Muscle of back (tissue), 3 donors: ENCODE measurements at regions not wholly inside any gene's neighbourhood (a gene's known extent, or its start where the extent isn't known, plus 50 kb on each side); places are given as distances from the start of the nearest gene placed in this dataset.

Source experiments
- DNase-seq, 3 donors: peaks; one replicate each; pipeline versions ENCODE4 v3.0.0 to v3.0.0-alpha.2; 2013

DNA sequence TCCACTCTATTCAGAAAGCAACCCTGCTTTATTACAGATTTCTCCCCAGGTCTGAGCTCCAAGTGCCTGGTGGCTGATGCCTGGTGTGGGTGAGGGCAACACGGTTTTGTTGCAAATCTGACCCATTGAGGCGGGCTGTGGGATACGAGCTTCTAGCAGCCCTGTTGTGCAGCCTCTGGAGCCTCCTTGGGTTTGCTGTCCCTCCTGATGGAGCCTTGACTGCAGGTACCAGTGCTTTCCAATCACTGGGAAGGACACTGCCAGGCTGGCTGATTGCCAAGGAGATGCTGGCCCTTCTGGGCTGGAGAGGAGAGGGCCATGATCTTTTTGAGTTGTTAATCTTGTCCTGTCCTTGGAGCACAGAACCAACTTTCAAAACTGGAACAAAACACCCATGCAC is 151.0 kb upstream of the RGMA start:
- DNase-seq, result no peak

DNA sequence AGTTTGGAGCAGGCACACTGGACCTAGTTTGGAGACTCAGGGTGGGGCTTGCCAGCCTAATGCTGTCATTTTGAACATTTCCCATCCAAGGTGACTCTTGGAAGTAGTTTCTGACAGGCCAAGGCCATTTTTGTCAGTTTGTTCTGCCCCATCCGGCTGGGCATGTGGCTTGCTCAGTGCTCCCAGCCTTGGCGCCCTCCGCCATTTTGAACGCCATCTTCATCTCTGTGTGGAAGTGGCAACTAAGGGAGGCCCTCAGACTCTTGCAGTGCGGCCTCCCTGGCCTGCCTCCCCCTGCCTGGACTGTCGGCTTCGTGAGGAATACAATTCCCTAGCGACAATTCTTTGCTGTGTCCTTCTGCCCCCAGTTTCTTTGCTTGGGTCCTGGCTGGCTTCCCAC is 150.6 kb upstream of the RGMA start:
- no peak for DNase-seq

DNA sequence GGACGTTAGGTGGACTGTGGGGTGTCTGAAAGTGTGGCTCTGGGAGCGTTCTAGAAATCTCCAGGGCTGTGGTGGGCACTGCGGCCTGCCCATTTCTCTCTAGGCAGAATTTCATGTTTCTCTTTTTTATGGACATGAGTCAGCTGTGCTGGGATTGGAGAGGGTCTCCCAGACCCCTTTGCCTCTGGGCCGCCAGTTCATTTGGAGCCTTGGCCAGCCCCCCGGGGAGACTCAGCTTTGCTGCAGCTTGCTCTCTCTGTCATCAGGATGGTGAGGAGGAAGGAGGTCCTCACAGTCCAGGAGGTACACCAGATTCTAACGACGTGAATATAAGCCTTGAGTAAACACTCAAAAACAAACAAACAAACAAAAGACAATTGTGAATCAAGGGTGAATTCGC is 149.6 kb upstream of the RGMA start:
- DNase-seq, result no peak

DNA sequence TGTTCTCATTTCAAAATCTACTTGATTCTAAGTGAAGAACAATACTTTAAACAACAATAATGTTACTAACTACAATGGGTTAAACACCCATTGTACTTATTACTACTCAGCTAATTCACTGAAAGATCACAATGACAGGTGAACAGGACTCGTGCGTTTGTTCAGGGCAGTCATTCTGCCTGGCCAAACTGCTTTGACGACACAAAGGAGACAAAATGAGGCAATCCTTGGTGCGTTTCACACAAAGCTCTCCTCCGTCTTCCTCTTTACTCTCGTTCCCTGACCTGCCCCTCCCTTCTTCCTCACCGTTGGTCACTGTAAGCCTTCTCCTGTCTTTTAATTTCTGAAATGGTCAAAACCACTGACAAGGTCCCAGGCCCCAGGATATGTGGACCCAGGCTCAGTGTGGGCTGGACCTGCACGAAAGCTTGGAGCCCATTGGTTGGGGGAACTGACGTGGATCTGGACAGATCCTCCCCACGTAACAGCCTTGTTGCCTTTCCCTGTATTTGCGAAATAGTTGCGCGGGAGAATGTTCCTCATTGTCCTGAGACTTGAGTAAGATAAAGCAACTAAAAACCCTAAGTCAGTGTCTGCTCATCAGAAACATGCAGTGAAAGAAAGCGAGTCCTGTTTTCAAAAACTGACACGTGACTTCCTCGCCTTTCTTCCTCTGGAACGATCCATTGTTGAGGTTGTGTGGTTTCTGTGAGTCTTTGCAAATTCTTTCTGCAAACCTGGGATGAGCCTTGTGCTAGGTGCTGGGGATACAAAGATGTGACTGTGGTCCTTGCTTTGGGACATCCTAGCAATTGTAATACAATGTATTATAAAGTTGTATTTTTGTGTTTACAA is 147.1 kb upstream of the RGMA start:
- DNase-seq, result peak in 1 of 3 donors; percentile 56

DNA sequence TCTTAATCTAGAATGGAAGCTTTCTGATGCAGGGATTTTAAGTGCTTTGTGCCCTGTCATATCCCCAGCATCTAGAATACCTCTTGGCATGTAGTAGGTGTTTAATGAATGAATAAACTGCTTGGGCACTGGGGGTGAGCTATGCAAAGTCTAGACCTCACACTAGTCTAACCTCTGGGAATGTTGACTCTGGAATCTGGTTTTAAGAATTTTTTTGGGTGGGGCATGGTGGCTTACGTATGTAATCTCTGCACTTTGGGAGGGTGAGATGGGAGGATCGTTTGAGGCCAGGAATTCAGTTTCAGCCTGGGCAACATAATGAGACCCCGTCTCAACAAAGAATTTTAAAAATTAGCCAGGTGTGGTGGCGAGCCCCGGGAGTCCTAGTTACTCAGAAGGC is 146.3 kb upstream of the RGMA start:
- DNase-seq, result no peak

DNA sequence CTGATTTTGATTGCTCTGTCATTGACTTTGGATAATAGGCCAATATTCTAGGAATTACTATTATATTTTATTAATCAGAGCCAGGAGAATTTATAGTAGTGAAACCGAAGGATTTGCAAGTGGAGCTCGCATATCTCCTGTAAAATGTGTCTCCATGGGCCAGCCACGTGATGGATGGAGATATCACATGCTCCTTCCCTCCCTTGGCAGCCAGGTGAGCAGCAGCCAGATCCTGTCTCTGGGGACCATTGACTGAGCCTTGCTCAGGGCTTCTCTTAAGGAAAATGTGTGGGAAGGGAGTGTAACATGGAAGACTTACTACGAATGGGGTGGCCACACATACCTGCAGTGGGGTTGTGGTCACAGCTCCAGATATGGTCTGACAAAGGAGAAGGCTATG is 144.7 kb upstream of the RGMA start:
- no peak for DNase-seq

DNA sequence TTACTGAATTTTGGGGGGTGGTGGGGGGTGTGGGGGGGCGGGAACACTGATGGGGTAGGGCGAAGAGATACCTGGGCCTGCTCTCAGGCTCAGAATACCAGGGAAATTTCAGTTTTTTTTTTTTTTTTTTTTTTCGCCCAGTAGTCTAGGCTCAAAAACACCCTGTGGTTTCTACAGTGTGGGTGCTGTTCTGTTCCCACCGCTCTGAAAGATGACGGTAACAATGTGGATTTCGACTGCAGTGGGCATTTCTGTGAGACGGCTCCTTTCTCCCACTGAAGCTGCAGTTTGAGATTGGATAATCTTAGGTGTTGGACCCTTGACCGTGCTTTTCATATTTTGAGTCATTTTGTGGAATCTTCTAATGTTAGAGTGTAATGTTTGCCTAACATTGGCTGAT is 143.8 kb upstream of the RGMA start:
- DNase-seq, result no peak

DNA sequence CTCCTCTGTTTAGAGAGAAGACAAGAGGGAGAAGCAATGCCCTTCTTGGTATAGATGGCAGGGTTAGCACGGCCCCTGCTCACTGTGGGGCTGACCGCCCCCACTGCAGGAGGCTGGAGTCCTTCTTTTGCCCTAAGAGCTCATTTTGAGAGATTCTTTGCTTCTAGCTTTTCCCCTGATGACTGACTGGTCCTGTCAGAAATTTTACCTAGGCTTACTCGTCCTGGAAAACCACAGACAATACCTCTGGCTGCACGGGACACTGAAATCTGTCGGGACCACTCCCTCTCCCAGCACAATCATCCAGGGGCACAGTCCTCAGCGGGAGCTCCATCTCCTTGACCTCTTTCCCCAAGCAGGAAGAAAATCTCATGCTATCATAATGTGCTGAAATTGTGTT is 143.0 kb upstream of the RGMA start:
- no peak for DNase-seq

DNA sequence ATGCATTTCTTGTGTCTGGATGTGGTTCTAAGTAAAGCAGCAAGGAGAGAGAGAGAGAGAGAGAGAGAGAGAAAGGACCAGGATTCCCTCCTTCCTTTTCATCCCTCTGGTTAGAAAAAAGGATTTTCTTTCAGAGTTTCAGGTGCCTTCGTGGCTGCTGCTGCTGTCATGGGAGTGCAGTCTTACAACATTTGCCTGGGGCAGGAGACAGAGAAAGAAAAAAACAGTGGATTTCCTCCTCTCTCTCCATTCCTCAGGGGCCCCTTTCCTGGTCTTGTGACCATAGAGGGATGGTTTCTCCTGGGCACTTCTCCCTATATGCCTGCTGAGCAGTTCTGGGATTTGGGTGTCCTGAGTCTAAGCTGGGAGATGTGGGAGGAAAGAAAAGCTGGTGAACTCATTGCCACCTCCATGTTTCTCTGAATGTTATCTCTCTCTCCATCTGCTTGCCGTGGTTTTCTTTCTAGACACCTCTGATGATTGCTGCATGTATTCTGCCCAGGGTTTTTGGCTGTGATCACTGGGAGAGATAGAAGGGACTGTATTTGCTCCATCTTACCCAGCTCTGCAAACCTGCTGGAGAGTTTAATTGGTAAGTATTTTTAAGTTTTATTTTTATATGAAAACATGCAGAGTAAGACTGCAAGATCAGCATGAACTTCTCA is 142.4 kb upstream of the RGMA start:
- no peak for DNase-seq

DNA sequence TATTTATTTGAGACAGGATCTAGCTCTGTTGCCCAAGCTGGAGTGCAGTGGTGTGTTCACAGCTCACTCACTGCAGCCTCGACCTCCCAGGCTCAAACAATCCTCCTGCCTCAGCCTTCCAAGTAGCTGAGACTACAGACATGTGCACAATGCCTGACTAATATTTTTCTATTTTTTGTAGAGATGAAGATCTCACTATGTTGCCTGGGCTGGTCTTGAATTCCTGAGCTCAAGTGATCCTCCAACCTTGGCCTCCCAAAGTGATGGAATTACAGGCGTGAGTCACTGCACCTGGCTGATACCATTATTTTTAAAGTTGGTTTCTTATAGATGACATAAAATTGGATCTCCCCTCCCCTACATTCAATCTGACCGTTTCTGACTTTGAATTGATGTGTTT is 139.5 kb upstream of the RGMA start:
- no peak for DNase-seq

DNA sequence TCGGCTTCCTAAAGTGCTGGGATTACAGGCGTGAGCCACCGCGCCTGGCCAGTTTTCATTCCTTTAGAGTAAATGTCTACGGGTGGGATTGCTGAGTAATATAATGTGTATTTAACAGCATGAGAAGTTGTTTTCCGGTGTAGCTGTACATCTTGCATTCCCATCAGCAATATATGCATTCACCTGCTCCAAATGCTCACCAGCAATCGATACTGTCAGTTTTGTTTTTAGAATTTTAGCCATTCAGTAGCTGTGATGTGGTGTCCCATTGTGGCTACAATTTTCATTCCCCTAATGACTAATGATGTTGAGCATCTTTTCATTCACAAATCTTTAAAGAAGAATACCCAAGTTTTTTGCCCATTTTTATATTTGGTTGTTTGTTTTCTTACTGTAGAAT is 134.8 kb upstream of the RGMA start:
- no peak for DNase-seq

DNA sequence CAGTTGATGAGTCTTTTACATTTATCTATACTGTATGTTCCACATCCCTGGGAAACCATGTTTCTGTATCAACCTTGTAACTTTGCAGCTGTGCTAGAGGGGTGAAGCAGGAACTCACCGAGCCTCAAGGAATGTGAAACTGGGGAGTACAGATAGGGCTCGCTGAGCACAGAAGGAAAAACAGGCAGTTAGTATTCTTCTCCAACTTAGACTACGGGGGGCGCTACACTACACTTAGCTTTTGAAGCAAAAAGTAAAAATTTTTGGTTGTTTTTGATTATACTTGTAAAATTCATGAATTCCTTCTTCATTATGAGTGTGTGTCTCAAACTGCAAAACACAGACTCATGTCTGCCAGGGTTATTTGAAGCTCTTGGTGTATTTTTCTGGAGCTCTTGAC is 132.7 kb upstream of the RGMA start:
- DNase-seq, result no peak

DNA sequence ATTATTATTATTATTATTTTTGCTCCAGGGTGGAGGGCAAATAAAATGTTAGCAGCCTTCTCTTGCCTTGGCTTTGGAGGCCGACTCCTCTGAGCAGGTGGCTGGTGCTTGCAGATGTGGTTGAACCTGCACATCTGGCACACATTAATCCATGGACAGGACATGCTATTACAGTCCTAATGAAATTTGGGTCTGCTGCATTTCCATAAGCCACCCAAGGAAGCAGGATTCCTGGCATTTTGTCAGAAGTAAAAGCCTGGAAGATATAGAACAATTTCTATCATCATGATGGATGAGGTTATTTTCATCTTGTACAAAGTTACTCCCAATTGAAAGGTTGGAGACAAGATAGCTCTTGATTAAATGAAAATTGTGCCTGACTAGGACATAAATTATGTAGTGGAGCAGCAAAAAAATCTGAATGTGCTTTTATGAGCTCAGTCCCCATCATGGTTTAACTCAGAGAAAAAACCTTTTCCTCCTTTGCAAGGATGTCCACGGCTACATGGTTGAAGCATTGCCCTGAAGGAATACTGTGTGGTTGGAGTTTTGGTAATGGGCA is 130.9 kb upstream of the RGMA start:
- DNase-seq, result peak in 1 of 3 donors; percentile 56

DNA sequence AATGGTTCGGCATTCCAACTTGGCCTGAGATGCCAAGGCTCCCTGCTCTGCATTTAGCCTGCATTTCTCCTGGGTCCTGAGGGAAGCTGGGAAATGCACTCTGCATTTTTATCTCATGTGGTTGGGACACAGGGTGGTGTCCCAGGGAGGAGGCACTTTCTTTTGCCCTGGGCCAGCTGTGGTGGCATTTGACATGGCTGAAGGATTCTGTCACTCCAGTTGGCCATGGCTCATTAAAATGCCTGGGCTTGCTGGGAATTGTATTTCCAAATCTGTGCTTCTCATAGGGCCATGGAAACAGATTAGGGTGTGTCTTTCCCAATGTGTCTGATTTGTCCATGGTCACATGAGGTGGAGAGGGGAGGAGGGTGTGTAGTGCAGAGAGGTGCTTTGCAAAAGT is 128.3 kb upstream of the RGMA start:
- DNase-seq, result peak; percentile 38 to 63 (median 54)

DNA sequence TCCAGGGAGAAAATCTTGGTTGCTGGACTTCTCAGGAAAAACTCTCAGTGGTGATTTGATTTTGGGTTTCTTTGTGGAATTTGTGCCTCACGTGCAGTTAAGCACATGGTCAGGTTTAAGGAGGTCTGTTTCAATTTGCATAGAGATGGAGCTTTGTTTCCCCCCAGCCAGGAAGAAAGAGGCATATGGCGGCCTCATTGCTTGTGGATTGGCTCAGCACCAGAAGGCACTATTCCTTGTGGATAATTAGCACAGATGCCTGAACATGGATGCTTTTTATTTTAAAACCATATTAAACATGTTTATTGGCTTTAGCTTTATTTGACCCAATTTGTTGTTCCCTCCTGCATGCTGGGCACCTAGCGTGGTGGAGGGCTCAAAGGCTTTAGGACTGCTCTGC is 125.1 kb upstream of the RGMA start:
- DNase-seq, result no peak

DNA sequence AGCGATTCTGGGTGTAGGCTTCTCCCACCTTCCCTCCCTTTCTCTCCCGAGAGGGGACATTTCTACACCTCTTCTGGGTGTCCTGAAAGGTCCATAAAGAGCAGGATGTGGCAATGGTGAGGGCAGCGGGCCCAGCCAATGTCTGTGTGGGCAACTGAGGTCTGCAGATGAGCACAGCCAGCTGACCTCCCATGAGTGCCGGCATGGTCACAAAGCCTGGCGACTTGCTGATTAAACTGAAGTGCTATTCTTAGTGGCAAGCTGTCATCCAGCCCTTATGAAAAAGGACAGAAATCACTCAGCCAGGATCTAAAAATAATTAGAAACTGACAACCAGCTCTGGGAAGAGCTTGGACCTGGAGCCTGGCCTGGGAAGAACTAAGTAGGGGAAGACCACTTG is 124.3 kb upstream of the RGMA start:
- no peak for DNase-seq

DNA sequence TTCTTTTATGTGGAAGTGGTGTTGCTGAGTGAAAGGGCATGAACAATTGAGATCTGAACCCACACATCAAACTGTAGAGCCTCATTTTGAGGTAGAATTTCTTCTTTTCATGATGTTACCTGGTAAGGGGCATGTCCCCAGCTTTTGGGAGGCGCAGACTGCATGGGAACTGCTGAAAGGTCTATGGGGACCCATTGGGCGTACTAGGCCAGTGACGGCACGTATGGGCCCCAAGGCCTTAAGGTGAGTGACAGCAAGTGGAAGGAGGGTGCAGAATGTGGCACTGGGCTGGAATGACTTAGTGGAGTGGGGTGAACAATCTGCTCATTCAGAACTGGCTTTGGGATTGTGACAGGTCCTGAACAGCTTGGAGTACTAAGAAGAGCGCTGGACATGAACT is 123.6 kb upstream of the RGMA start:
- DNase-seq, result no peak

DNA sequence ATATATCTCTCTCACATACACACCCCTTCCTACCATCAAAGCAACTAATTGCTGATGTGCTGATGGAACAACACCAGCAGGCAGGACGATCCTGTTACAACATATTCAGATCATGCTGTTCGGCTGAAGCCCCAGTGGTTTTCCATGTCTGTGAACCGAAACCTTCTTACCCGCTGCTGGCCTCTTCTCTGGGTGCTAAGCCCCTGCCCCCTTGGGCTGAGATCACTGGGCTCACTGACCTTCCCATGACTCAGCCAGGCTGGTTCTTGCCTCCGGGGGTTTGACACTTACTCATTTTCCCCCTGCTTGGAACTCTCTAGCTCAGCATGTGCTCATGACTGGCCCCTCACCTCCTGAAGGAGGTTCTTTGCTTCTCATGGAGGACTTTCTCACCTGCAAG is 122.0 kb upstream of the RGMA start:
- DNase-seq, result no peak

DNA sequence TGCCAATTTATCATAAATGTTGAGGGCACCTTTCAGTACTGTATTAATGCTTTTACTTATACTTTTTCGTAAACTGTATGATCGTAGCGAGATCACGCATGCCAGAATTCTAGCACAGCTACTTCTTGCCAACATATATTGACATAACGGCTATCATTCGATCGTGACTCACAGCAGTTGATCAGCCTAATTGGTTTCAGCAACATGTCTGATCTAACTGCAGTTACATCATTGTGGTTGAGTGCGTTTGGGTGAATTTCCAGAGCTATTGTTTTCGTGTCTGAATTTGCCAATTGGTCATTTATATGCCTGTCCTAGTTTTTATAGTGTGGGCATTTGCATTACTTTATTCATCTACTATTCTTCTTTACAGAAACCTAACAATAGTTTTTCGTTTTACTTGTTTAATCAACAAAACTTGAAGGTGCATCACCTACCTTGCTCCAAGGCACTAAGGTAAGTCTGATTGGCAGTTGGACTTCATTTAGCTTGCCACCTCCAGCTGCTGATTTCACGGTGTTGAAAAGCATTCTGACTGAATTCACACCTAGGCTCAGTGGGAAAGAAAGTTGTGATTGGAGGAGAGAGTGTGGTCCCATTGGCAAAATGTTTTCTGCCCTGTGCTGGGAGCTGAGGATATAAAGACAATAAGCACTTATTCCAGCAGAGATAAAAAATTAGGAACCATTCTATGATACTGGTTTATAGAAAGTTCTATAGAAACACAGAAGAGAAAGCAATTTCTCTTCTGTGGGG is 120.9 kb upstream of the RGMA start:
- DNase-seq, result no peak

DNA sequence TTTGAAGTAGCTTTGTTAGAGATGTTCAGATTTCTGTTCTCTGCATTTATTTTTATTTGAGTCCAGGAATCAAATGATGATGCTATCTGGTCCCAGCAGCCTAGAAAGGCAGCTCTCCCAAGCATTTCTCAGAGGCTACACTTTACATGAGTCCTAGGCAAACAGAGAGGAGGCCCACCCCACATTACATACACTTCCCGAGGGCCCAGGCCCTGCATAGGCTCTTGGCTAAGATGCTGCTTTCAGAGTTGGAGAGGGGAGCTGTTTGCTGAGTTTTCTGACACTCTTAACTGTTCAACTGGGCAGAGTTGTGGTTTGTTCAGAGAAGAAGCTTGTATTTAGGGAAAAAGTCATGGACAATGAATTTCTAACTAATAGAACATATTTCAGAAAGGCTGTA is 117.9 kb upstream of the RGMA start:
- DNase-seq, result peak in 2 of 3 donors; percentile 47 to 64

DNA sequence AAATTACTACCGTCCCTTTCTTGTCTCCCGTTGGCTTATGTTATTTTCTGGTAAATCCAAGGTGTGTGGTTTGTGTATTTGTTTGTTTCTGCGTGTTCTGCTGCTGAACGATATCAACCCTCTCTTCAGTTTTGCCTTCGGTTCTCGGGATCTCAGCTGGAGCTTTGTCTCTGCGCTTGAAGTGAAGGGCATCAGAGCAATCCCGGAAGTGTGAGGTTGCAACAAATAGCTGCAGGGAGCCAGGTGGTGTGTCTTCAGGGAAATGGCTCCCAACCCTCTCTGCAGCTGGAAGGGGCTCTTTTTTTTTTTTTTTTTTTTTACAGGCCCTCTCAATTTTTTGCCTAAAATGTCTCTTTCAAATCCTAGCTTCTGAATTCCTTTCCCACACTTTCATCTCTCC is 116.4 kb upstream of the RGMA start:
- DNase-seq, result no peak

DNA sequence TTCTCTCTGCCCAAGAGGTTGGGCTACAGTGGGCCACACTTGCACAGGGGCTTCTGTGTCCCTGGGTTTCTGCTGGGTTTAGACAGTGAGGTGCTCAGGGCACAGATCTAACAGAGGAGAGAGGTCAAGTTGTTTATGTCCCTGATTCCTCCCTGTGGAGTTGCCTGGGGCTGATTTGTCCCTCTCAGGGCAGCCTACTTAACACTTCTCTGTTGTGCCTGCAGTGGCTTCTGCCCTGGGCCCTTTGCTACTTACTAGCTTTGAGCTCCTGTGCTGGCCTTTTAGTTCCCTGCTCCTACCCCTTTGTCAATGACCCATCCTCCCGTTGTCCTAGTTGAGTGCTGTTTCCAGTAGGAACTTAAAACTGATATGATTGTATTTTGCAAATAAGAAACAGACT is 114.0 kb upstream of the RGMA start:
- no peak for DNase-seq

DNA sequence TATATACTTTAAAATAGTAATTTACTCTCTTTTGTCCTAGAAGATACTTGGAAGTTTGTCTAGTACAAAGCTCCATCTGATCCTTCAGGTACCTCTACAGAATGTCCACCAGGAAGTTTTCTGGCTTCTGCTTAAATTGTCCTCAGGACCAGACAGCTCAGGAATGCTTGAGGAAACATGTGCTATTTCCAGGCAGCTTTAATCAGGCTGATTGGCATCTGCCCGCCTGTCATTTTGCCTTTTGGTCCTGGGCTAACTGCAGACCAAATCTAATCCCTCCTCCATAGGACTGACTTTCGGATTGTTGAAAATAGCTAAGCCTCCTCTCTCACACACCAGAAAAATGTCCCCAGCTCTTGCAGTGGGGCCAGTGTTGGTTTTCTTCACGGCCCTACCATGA is 113.4 kb upstream of the RGMA start:
- no peak for DNase-seq
